Lung microvascular endothelial cell (primary cell): ENCODE measurements at regions not wholly inside any gene's neighbourhood (a gene's known extent, or its start where the extent isn't known, plus 50 kb on each side); places are given as distances from the start of the nearest gene placed in this dataset.

Experiments used
- DNase-seq, 2 donors: peaks; one replicate each; pipeline versions ENCODE4 v3.0.0 to v3.0.0-alpha.2; 2010; ENCODE audit warnings: low read depth in 2 of 2

DNA sequence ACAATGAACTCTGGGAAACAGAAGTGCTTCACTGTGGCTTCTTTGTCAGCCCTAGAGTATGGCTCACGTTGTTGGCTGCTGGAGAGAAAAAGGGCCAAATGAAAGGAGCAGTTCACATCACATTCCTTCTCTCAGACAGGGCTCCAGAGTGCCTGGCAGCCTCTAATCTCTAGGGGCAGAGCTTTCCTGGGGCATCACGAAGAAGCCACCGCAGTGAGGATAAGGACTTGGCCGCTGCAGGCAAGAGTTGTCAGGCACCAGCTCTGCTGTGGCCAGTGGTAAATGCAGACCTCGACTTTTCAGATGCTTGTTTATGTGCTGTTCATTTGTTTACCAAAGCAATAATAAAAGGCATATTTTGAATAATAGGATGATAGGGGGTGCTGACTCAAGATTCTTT is 227.2 kb downstream of the ICE1 start:
- no peak for DNase-seq

DNA sequence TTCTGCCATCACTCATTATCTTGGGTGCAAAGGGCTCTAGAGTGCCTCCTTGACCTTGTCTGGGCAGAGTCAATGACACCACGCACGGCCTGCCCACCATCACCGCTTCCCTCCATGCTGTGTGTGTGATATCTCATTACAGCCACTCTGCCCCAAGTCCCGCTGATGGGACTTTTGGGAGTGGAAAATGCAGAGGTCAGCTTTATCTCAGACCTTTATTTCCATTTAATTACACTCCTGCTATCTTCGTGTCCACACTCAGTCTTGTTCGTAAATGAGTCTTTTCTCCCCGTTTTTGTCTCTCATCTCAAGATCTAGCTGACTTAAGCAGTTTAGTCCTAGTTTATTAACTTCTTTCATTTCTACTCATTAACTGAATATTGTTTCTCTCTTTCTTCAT is 226.2 kb downstream of the ICE1 start:
- no peak for DNase-seq

DNA sequence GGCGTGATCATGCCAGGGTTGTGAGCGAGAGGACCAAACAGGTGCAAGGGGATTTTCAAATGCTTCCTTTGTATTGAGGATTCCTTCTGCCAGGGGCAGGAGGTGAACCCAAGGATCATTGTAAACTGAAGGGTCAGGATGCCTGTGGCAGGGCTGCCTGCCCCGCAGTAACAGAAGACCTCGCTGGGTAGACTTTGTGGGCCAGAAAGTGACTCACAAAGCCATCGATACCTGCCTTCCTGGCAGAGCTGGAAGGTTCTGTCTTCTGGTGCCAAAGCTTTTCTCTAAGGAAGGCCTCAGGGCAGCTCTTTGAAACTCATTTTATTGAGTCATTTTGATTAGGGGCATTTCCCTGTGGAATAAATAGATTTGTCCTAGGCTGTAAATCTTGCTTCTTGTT is 223.4 kb downstream of the ICE1 start:
- no peak for DNase-seq

DNA sequence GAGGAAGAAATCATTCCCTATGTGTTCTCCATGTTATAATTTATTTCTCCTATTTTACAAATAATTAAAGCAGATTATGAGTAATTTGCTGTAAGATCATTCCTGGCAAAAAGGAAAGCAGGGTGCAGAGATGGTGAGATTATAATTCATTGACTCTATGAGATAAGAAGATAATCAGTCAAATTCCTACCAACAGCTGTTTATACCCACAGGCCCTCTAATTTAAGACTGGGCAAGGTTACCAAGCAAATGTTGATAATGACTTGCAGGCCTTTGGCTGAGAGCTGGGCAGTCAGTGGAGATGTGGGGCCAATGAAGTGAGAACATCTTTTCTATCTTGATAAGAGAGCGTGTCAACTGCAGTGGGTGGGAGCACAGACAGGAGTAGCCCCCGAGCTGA is 222.7 kb downstream of the ICE1 start:
- DNase-seq, result no peak

DNA sequence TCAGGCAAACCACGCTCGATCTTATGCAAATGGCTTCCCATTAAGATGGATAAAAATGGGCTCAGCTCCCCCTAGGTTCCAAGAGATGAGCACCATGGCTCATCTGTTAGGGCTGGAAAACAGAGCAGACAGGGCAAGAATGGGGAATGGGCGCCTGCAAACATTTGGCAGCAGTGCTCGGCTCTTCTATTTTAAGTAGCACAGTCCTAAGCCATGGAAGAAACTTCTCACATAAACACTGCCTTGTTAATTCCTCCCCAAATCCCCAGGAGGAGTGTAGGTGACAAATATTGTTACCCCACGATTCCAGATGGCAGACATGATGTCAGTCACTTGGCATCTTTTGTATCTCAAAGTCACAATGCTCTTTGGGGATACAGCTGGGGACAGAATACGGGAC is 221.8 kb downstream of the ICE1 start:
- no peak for DNase-seq

DNA sequence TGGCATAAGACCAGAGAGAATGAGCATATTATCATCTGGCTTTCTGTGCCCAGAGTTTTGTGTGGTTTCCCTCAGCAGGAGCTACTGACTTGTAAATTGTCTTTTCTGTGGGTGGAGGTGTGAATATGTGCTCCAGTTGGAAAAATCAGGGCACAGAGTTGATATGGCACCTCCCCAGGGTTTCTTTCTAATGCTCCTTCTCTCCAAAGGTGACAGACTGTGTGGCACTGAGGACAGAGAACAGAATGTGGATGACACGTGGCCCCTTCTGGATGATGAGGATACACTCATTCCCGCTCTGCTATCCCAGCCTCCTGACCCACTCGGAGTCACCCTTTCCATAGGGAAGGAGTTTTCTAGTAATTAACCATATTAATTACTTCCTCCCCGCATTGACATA is 221.0 kb downstream of the ICE1 start:
- no peak for DNase-seq

DNA sequence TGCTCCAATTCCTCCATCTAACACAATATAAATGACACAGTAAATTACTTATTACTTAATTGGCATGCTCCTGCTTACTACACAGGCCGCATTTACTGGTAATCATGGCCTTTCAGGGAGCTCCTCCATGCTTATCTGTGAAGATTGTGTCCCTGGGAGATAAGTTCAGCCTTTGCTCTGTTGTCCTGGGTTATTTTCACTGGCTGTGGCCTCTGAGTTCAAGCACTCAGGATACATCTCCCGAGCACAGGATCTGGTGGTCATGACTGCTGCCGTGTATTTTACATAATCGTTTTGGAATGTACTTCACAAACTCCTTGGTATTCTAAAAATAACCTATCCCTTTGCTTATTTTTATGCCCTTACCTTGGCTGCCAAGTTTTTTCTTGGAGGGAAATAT is 215.7 kb downstream of the ICE1 start:
- DNase-seq, result no peak

DNA sequence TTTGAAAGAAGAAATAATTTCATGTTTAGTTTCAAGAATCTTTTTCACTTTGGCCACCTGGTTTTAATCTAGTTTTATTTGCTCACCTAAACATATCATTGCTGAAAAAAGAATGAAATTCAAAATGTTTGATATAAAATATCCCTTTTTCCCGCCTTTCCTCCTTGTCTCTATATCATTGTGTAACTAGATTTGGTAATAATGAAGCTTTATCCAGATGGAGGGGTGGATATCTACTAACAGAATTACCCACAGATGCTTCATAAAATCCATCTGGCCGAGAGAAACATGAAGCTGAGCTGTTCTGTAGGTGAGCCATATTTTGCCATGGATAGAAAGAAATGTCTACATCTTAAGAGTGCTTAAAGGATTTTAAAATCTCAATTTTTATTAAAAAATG is 214.7 kb downstream of the ICE1 start:
- DNase-seq, result no peak

DNA sequence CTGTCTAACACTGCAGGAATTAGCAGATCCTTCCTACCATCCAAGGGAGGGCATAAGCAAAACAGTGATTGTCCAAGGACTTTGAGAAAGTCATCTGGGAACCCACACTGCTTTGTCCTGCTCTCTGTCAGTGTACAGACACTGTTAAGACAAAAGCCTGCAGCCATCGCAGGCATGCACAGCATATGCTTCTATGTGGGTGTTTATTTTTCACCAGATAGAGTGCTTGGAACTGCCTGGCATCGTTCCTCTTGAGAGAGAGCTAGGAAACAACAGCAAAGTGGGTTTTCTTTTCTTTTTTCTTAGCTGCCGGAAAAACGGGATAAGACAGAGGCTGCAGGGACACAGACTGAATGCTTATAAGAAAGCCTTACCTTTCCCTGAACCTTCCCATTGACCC is 212.3 kb downstream of the ICE1 start:
- DNase-seq, result no peak

DNA sequence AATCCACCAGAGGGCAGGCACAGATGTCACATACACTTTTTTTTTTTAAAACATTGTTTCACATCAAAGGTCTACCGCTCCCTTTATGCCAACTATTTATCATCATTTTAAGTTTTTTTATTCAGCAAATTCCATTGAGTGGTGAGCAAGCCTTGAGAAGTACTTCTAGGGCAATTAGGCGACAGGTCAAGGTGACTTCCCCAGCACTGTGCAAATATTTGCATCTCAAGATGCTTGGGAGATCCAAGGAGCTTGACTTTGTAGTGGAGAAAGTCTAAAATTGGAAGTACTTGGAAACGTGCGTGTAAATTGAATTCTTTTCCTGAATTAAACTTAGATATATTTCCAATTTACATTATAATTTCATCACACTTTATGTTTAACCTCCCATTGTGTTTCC is 211.1 kb downstream of the ICE1 start:
- no peak for DNase-seq

DNA sequence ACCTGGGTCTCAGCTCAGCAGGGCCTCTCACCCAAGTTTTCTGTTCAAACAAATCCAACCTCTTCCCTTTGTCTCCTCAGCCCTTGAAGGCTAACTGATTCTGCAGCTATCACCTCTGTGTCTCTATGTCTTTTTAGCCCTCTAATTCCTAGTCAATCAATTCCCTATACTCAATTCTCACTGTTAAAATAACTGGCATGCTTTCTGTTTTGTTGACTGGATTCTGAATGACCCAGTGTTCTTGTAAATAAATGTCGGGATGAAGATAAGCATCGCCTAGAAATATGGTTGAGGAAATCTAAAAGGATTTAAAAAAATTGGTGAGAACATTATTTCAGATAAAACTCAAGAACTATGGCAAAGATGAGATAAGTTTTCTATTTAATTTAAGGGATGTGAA is 210.2 kb downstream of the ICE1 start:
- no peak for DNase-seq

DNA sequence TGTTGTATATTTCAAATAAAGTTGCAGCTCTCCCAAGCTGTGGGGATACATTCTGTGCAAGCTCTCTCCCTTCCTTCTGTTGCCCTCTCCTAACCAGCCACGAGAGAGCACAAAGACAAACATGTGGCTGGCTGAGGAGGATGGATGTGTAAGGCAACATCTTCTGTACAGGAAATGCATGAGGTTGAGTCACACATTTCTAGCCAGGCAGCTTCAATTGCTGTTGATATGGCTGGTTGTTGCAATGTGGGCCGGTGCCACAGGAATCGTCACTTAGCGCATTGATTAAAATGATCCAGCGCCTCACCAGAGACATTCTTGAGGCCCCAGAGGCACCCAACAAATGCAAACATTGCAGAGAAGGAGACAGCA is 207.1 kb downstream of the ICE1 start:
- peak in 1 of 2 donors; percentile 4 for DNase-seq

DNA sequence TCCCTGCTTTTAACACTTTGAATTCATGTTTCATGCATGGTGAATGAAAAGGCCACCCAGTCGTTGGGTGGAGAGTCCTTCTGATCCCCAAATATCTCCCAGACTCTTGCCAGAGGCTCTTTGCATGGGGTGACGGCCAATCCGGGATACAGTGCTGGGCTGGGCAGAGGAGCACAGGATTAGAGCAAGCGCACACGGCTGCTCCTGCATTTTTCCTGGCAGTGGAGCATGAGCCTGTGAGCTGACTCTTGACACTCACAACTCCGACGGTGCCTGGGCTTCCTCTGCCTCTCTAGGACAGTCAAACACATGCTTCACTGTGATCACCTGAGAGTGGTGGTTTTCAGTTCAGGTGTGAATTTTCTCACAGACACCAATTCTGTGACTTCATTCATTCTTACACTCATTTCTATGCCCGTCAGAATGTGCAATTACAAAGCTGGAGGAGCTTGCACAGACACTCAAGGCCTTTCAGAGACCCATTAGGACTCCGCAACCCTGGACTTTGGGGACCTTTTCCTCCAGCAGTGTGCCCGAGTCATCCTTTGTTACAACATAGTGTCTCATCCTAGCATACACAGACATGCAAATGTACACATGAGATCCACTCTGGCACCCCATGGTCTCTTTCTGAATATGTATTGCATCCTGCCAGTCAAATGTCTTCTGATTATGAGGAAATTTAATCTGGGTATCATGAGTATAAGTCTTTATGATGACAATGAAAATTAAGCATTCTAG is 206.6 kb downstream of the ICE1 start:
- no peak for DNase-seq

DNA sequence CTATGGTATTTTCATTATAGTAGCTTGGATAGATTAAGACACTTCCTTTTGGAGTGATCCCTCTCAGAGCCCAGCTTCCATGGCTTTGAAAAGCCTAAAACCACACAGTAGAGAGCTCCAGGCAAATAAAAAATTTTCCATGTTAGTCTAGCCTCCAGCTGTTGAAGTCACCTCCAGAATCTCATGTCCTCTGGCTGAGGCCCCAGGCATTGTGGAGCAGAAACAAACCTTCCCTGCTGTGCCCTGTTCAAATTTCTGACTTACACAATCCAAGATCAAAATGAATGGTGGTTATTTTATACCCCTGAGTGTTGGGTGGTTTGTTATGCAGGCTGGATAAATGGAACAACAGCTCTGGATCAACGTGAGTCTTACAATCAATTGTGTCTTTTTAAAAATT is 203.9 kb downstream of the ICE1 start:
- DNase-seq, result no peak

DNA sequence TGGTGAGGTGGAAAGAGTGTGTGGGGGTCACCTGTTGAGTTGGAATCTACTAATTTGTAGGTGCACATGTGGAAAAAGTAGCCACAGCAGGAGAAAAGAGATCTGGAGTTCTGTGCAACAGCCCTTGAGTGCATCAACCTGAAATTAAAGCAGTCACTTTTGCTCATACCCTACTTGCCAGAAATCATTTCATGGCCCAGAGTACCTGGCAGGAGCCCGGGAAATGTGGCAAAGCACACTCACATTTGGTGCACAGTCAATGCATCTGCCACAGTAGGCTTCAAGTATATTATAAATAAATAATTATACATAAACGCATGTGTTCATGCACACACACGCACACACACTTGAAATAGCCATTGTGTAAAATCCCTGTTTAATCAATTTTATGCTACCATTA is 203.0 kb downstream of the ICE1 start:
- DNase-seq, result no peak

DNA sequence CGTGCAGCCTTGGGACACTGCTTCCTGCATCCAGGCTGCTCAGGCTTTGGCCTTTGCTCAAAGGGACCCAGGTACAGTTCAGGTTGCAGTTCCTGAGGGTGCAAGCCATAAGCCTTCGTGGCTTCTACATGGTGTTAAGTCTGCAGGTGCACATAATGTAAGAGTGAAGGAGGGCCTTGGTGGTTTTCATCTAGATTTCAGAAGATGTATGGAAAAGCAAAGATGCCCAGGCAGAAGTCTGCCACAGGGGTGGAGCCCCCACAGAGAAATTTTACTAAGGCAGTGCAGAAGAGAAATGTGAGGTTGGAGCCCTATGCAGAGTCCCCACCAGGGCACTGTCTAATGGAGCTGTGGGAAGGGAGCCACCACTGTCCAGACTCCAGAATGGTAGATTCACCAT is 200.9 kb downstream of the ICE1 start:
- DNase-seq, result no peak

DNA sequence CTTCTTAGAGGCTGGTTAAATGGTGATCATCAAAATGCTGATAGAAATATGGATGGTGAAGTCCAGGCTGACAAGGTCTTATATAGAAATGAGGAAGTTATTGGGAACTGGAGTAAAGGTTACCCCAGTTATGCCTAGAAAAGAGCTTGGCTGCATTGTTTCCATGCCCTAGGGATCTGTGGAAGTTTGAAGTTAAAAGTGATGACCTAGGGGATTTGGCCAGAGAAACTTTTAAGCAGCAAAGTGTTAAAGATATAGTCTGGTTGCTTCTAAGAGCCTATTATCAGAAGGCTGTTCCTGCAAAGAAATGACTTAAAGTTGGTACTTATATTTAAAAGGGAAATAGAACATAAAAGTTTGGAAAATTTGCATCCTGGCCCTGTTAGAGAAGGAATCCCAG is 200.3 kb downstream of the ICE1 start:
- no peak for DNase-seq

DNA sequence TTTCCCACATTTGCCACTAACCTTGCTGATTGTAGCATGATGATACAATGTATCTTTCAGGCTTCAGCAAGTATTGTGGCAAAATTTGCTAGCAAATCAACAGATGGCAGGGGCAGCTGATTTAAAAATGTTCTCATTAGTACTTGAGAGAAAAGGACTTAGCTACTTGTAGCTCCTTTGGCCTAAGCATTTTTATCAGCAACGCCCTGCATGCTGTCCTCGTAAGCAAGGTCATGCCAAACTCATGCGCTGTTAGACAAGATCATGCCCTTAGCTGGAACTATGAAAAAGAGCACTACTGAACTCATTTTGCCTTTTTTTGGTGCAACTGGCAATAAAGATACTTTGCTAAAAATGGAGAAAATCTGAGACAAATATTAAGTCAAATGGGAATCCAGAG is 197.1 kb downstream of the ICE1 start:
- DNase-seq, result no peak

DNA sequence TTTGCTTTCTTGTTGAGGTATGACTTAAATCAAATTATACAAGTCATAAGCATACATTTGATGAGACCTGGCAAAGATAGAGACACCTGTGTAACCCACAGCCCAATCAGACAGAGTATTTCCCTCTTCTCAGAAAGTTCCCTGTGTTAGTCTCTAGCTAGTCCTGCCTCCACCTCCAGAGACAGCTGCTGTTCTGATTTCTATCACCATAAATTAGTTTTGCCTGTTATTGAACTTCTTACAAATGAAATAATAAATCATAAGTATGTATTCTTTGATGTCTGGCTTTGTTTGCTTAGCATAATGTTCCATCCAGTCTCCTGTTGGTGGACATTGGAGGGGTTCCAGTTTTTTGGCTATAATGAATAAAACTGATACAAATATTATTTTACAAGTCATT is 194.5 kb downstream of the ICE1 start:
- DNase-seq, result no peak

DNA sequence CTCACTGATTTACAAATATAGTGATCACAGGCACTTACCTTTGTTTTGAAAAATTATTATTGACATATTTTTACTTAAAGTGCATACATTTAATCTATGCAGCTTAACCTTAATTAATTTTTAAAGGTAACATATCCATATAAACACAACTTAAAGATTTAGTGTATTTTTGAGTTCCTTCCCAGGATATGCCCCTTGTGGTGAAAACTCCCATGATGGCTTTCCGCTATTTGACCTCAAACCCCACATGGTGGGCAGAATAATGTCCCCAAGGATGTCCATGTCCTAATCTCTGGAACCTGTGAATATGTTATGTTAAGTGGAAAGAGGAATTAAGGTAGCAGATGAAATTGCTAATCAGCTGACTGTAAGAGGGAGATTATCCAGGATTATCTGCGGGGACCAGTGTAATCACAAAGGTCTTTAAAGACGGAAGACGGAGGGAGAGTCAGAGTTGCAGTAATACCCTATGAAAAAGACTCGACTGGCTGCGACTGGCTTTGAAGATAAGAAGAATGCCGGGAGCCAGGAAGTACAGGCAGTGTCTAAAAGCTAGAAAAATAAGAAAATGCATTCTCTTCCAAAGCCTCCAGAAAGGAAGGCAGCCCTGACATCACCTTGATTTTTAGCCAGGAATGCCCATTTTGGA is 193.9 kb downstream of the ICE1 start:
- DNase-seq, result no peak

DNA sequence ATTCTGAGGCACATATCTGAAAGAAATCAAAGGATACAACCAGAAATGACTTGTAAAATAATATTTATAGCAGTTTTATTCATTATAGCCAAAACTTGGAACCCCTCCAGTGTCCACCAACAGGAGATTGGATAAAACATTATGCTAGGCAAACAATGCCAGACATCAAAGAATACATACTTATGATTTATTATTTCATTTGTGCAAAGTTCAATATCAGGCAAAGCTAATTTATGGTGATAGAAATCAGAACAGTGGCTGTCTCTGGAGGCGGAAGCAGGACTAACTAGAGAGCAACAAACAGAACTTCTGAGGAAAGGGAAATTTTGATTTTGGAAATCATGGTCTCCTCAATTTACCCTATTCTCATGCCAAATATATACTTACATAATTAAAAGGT is 193.1 kb downstream of the ICE1 start:
- DNase-seq, result no peak

DNA sequence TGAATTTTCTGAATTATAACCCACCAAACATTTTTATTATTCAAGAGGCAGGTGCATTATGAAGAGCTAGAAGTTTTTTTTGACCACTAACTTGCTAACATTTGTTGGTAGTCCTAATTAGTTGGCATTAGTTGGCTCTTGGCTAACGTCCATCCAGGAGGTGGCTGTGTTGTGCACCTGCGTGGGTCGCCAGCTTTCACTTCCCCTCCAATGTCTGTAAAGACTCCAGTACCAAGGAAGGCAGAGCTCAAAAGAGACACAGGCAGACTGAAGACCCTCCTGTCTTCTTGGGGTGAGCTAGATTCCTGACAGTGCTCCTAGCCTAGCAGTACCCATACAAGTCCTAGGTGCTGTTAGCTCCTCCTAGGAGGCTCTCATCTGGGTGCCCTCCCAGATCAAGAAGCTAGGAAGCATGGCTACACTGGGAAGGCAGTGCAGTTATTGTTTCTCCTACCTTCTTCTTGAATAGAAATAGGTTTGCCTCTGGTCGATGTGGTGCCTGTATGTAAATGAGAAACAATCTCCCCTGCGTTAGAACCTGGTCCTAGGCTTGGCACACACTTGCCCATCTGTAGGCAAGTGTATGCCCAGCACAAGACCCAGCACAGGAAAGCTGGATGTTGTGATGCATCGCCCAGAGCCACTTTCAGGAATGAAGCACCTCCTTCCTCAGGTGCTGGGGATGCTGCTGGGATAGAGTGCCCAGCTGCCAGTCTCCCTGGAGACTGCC is 190.9 kb downstream of the ICE1 start:
- no peak for DNase-seq

DNA sequence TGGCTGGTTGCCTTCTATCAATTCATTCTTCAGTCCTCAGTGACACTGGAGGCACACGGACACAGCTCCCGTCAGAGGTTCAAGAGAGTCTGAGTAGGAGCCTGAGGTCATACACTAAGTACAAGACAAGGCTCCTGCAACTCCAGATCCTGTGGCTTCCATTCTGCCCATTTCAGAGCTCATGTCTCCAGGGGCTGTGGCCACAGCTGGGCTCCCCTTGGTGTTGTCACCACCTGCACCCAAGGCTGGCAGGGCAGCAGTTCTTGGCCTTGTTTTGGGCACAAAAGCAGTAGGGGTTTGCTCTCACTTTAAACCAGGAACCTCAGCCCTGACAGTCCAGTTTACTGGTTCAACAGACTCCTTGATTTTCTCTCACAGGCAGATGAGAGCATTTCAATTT is 189.6 kb downstream of the ICE1 start:
- DNase-seq, result no peak
